ENCODE measurements at regions not wholly inside any gene's neighbourhood (a gene's known extent, or its start where the extent isn't known, plus 50 kb on each side); places are given as distances from the start of the nearest gene placed in this dataset.

GRCh38 chr10:10951675-10952074 is 66.0 kb upstream of the CELF2 start:
- no peak for ATAC-seq (ENCODE audit: poor library complexity)
- Mint-ChIP-seq H3K4me1 (ENCODE audit: low read depth) (no peaks in the 10 kb centered on the region), H3K27ac (no peak overlapping the region), H3K36me3 (ENCODE audit: low read depth) (no peaks in the 10 kb centered on the region), H3K9me3 (no peaks in the 10 kb centered on the region), H3K27me3 (peaks cover 7% of the 10 kb centered on the region), H3K4me3 (no peak overlapping the region)
- no peaks in the 10 kb centered on the region for H3K9me3 ChIP-seq (ENCODE audit: control insufficient read depth in 1 of 2, insufficient read depth in 1 of 2, low read length in 2 of 2)
- H3K4me1 ChIP-seq (ENCODE audit: insufficient read depth, low read length), result no peaks in the 10 kb centered on the region
- no peak for TF ChIP-seq CTCF (IDR thresholded peaks at IDR 0.05)
- intact Hi-C loops (cut with DNase I, micrococcal nuclease), result no loop called here
- no peaks in the 10 kb centered on the region for H3K27me3 ChIP-seq (ENCODE audit: control insufficient read depth in 1 of 2, insufficient read depth in 2 of 2, low read length in 2 of 2)
- no peak for DNase-seq
- ChIA-PET POLR2A (no interaction called here), CTCF (no interaction called here)
- no peaks in the 10 kb centered on the region for H3K36me3 ChIP-seq (ENCODE audit: insufficient read depth, low read length)
- H3K27ac ChIP-seq (ENCODE audit: low read depth in 1 of 2, low read length in 2 of 2), result no peak overlapping the region
- H3K4me3 ChIP-seq (ENCODE audit: low read length), result no peak overlapping the region

GRCh38 chr10:10952800-10953199 is 64.9 kb upstream of the CELF2 start:
- no peak for DNase-seq
- H3K27ac Mint-ChIP-seq, result no peak overlapping the region
- no peaks in the 10 kb centered on the region for H3K27me3 Mint-ChIP-seq
- no peak for ATAC-seq (ENCODE audit: poor library complexity)
- no peaks in the 10 kb centered on the region for H3K9me3 ChIP-seq (ENCODE audit: control insufficient read depth in 1 of 2, insufficient read depth in 1 of 2, low read length in 2 of 2)
- H3K9me3 Mint-ChIP-seq, result no peaks in the 10 kb centered on the region
- H3K27ac ChIP-seq (ENCODE audit: low read depth in 1 of 2, low read length in 2 of 2), result no peak overlapping the region
- intact Hi-C loops (cut with DNase I, micrococcal nuclease), result no loop called here
- H3K36me3 ChIP-seq (ENCODE audit: insufficient read depth, low read length), result no peaks in the 10 kb centered on the region
- H3K4me3 ChIP-seq (ENCODE audit: low read length), result no peak overlapping the region
- H3K4me1 Mint-ChIP-seq (ENCODE audit: low read depth), result no peaks in the 10 kb centered on the region
- ChIA-PET CTCF (no interaction called here), POLR2A (no interaction called here)
- H3K27me3 ChIP-seq (ENCODE audit: control insufficient read depth in 1 of 2, insufficient read depth in 2 of 2, low read length in 2 of 2), result no peaks in the 10 kb centered on the region
- H3K36me3 Mint-ChIP-seq (ENCODE audit: low read depth), result no peaks in the 10 kb centered on the region
- no peak overlapping the region for H3K4me3 Mint-ChIP-seq
- no peaks in the 10 kb centered on the region for H3K4me1 ChIP-seq (ENCODE audit: insufficient read depth, low read length)
- TF ChIP-seq CTCF (IDR thresholded peaks at IDR 0.05), result no peak

GRCh38 chr10:10956681-10957542 is 60.8 kb upstream of the CELF2 start:
- no peak overlapping the region for H3K27ac Mint-ChIP-seq
- Histone ChIP-seq H3K27me3 (ENCODE audit: control insufficient read depth in 1 of 2, insufficient read depth in 2 of 2, low read length in 2 of 2) (no peaks in the 10 kb centered on the region), H3K9me3 (ENCODE audit: control insufficient read depth in 1 of 2, insufficient read depth in 1 of 2, low read length in 2 of 2) (no peaks in the 10 kb centered on the region), H3K4me1 (ENCODE audit: insufficient read depth, low read length) (no peaks in the 10 kb centered on the region), H3K27ac (ENCODE audit: low read depth in 1 of 2, low read length in 2 of 2) (no peak overlapping the region), H3K4me3 (ENCODE audit: low read length) (no peak overlapping the region), H3K36me3 (ENCODE audit: insufficient read depth, low read length) (no peaks in the 10 kb centered on the region)
- DNase-seq (no peak), ATAC-seq (ENCODE audit: poor library complexity) (no peak)
- TF ChIP-seq CTCF (IDR thresholded peaks at IDR 0.05), result no peak
- no peak overlapping the region for H3K4me3 Mint-ChIP-seq
- no peaks in the 10 kb centered on the region for H3K4me1 Mint-ChIP-seq (ENCODE audit: low read depth)
- ChIA-PET POLR2A (no interaction called here), CTCF (no interaction called here)
- no peaks in the 10 kb centered on the region for H3K9me3 Mint-ChIP-seq
- intact Hi-C loops (cut with DNase I, micrococcal nuclease), result no loop called here
- no peaks in the 10 kb centered on the region for H3K36me3 Mint-ChIP-seq (ENCODE audit: low read depth)
- H3K27me3 Mint-ChIP-seq, result peaks cover 3% of the 10 kb centered on the region

Measured in CD4-positive, alpha-beta T cell (primary cell).